Right hindlimb (tissue), 1 donor: ENCODE measurements at regions not wholly inside any gene's neighbourhood (a gene's known extent, or its start where the extent isn't known, plus 50 kb on each side); places are given as distances from the start of the nearest gene placed in this dataset.

ENCODE experiments used
- DNase-seq: peaks from one replicate; pipeline ENCODE4 v3.0.0-alpha.2; 2018

- no peak for DNase-seq
Observed at GRCh38 chr4:42331914-42332368, 65.3 kb upstream of the SHISA3 start.

- DNase-seq, result no peak
Observed at GRCh38 chr4:42339935-42340406, 57.3 kb upstream of the SHISA3 start.

DNA sequence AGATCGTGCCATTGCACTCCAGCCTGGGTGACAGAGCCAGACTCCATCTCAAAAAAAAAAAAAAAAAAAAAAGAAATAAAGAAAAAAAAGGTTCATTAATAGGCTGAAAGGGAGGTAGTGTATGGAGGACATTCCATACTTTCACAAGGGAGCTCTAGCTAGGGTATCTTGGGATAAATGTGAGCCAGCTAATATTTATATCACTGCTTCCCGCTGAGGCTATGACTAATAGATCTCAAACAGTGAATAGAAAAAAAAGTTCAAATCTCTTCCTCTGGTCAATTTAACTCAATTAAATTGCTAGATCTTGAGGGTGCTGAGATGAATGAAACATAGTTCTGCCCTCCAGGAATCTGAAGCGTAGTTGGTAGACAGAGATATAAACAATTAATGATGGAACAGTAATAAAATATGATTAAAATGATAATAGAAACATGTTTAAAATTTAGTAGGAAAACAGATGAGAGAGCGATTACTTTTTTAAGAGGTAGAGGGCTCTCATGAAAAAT, 55.7 kb upstream of the SHISA3 start:
- DNase-seq, result no peak

DNA sequence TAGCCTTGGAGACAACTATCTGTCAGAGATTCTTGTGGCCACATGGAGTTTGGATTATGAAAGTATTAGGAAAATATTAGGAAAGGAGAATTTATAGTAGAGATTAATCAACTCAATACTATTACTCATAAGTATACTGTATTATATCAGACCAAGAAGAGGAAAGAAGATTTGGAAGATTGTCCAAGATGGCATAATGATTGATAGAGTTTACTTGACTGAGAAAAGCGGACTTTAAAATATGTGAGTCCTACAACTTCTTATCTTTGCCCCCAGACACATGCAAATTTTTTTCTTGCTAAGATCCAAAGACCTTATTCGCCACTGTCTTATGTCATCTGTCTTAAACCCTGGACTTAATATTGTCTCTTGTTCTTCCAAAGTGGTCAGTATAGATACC, 54.8 kb upstream of the SHISA3 start:
- no peak for DNase-seq

- DNase-seq, result no peak
Observed at GRCh38 chr4:42344309-42344708, 53.0 kb upstream of the SHISA3 start.

DNA sequence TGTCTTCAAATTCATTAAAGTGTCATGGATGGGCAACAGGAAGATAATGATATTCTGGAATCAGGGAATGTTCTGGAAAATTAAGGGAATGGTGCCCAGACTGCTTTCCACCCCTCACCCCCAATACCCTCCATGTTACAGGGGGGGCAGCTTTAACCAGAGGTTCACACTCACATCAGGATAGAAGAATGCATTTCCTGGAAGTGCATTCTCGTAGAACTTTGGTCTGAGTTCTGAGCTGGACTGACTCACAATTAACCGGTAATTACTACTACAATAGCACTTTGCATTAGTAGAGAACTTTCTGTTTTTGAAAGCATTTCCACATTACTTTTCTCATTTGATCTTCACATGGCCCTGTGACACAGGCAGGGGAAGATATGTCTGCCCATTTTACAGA, 52.5 kb upstream of the SHISA3 start:
- DNase-seq, result no peak

DNA sequence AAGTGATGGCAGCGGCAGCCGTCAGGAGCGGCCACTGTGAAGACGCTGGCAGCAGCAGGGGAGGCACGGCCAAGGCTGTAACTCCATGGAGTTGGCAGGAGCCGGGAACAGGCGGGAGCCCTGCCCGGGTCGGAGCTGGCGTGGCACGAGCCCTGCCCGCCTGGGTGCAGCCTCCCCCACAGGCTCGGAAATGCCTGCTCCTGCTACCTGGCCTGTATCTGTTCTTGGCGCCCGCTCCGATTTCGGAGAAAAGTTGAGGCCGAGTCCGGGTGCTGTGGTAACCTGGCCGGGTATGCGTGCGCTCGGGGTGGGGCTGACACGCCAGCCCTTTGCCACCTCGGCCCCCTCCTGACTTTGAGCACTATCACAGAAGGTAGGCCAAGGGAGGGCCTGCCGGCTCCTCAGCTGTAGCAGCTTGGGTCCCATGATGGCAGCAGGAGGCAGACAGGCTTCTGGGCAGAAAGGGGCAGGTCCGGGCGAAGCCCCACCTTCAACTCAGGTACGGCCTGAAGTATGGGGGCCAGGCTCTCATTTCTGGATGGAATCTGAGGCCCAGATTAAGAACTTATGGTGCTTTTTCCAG, 51.2 kb upstream of the SHISA3 start:
- no peak for DNase-seq

DNA sequence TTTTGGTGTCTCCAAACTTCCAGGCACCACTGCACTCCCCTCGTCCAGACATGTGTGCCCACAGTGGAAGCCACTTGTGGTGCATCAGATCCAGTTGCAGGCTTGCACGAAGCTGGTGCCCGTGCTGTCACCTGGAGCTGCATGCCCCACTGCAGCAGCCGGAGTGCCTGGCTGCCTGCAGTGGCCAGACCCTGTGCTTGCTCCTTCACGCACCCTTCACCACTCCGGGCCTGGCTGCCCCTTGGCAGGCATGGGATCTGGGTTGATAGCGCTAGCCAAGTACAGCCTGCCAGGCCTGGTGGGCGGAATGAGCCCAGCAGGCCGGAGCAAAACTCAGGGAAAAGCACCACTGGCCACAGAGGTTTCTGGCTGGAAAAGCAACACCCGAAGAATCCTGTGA, 50.2 kb upstream of the SHISA3 start:
- no peak for DNase-seq
